ENCODE measurements at regions not wholly inside any gene's neighbourhood (a gene's known extent, or its start where the extent isn't known, plus 50 kb on each side); places are given as distances from the start of the nearest gene placed in this dataset.
"Not testable (repeated sequence)": the region's sequence is repeated elsewhere in the genome, so short reads cannot be mapped to it uniquely, and the experiment has no call there.

- Histone ChIP-seq H3K4me3 (ENCODE audit: low read length) (no peak overlapping the region), H3K9ac (ENCODE audit: low read length) (no peak overlapping the region), H3K9me3 (ENCODE audit: control insufficient read depth, low read length) (no peaks in the 10 kb centered on the region), H3K4me1 (ENCODE audit: control insufficient read depth, insufficient read depth, low read length) (peaks cover 12% of the 10 kb centered on the region), H3K27me3 (replicated peaks; ENCODE audit: control insufficient read depth, insufficient read depth, low read length) (peaks cover 64% of the 10 kb centered on the region), H3K36me3 (ENCODE audit: control insufficient read depth, insufficient read depth, low read length, severe bottlenecking) (no peaks in the 10 kb centered on the region)
- no peak for DNase-seq (ENCODE audit: low read depth)
These were observed 64.6 kb upstream of the HAND1 start for GRCh38 chr5:154542581-154542980.

- no peak for DNase-seq (ENCODE audit: low read depth)
- H3K36me3 ChIP-seq (ENCODE audit: control insufficient read depth, insufficient read depth, low read length, severe bottlenecking) = no peaks in the 10 kb centered on the region
- H3K27me3 ChIP-seq (replicated peaks; ENCODE audit: control insufficient read depth, insufficient read depth, low read length) = peaks cover 62% of the 10 kb centered on the region
- no peaks in the 10 kb centered on the region for H3K9me3 ChIP-seq (ENCODE audit: control insufficient read depth, low read length)
- peaks cover 12% of the 10 kb centered on the region for H3K4me1 ChIP-seq (ENCODE audit: control insufficient read depth, insufficient read depth, low read length)
- no peak overlapping the region for H3K4me3 ChIP-seq (ENCODE audit: low read length)
- no peak overlapping the region for H3K9ac ChIP-seq (ENCODE audit: low read length)
These were observed 64.0 kb upstream of the HAND1 start for GRCh38 chr5:154542000-154542399.

- DNase-seq (ENCODE audit: low read depth) = no peak
- H3K9me3 ChIP-seq (ENCODE audit: control insufficient read depth, low read length) = no peaks in the 10 kb centered on the region
- peaks cover 12% of the 10 kb centered on the region for H3K4me1 ChIP-seq (ENCODE audit: control insufficient read depth, insufficient read depth, low read length)
- H3K27me3 ChIP-seq (replicated peaks; ENCODE audit: control insufficient read depth, insufficient read depth, low read length) = peaks cover 57% of the 10 kb centered on the region
- no peak overlapping the region for H3K4me3 ChIP-seq (ENCODE audit: low read length)
- no peak overlapping the region for H3K9ac ChIP-seq (ENCODE audit: low read length)
- no peaks in the 10 kb centered on the region for H3K36me3 ChIP-seq (ENCODE audit: control insufficient read depth, insufficient read depth, low read length, severe bottlenecking)
These were observed 63.5 kb upstream of the HAND1 start for GRCh38 chr5:154541553-154541952.

GRCh38 chr5:154540600-154540999, 62.6 kb upstream of the HAND1 start:
- no peaks in the 10 kb centered on the region for H3K36me3 ChIP-seq (ENCODE audit: control insufficient read depth, insufficient read depth, low read length, severe bottlenecking)

GRCh38 chr5:154538492-154538891, 60.5 kb upstream of the HAND1 start:
- H3K4me1 ChIP-seq (ENCODE audit: control insufficient read depth, insufficient read depth, low read length) = peaks cover 12% of the 10 kb centered on the region
- no peak overlapping the region for H3K9ac ChIP-seq (ENCODE audit: low read length)
- peaks cover 43% of the 10 kb centered on the region for H3K27me3 ChIP-seq (replicated peaks; ENCODE audit: control insufficient read depth, insufficient read depth, low read length)
- H3K9me3 ChIP-seq (ENCODE audit: control insufficient read depth, low read length) = no peaks in the 10 kb centered on the region
- no peak for DNase-seq (ENCODE audit: low read depth)
- H3K36me3 ChIP-seq (ENCODE audit: control insufficient read depth, insufficient read depth, low read length, severe bottlenecking) = no peaks in the 10 kb centered on the region
- no peak overlapping the region for H3K4me3 ChIP-seq (ENCODE audit: low read length)

More at GRCh38 chr5:154540600-154540999, 62.6 kb upstream of the HAND1 start:
- Histone ChIP-seq H3K27me3 (replicated peaks; ENCODE audit: control insufficient read depth, insufficient read depth, low read length) (peaks cover 49% of the 10 kb centered on the region), H3K9me3 (ENCODE audit: control insufficient read depth, low read length) (no peaks in the 10 kb centered on the region), H3K4me3 (ENCODE audit: low read length) (no peak overlapping the region), H3K4me1 (ENCODE audit: control insufficient read depth, insufficient read depth, low read length) (peaks cover 12% of the 10 kb centered on the region), H3K9ac (ENCODE audit: low read length) (no peak overlapping the region)
- DNase-seq (ENCODE audit: low read depth) = no peak

- H3K36me3 ChIP-seq (ENCODE audit: control insufficient read depth, insufficient read depth, low read length, severe bottlenecking); H3K9me3 ChIP-seq (ENCODE audit: control insufficient read depth, low read length); H3K4me1 ChIP-seq (ENCODE audit: control insufficient read depth, insufficient read depth, low read length); H3K4me3 ChIP-seq (ENCODE audit: low read length); H3K9ac ChIP-seq (ENCODE audit: low read length); DNase-seq (ENCODE audit: low read depth): not testable (repeated sequence)
- peaks cover 38% of the 10 kb centered on the region for H3K27me3 ChIP-seq (replicated peaks; ENCODE audit: control insufficient read depth, insufficient read depth, low read length)
These were observed 58.4 kb upstream of the HAND1 start for GRCh38 chr5:154536439-154536838.

- no peak for DNase-seq (ENCODE audit: low read depth)
- no peak overlapping the region for H3K9ac ChIP-seq (ENCODE audit: low read length)
- no peak overlapping the region for H3K4me3 ChIP-seq (ENCODE audit: low read length)
- H3K36me3 ChIP-seq (ENCODE audit: control insufficient read depth, insufficient read depth, low read length, severe bottlenecking) = no peaks in the 10 kb centered on the region
- peaks cover 35% of the 10 kb centered on the region for H3K27me3 ChIP-seq (replicated peaks; ENCODE audit: control insufficient read depth, insufficient read depth, low read length)
- peaks cover 9% of the 10 kb centered on the region for H3K4me1 ChIP-seq (ENCODE audit: control insufficient read depth, insufficient read depth, low read length)
- H3K9me3 ChIP-seq (ENCODE audit: control insufficient read depth, low read length) = peaks cover 5% of the 10 kb centered on the region
These were observed 57.5 kb upstream of the HAND1 start for GRCh38 chr5:154535535-154535934.

GRCh38 chr5:154534457-154535050, 56.5 kb upstream of the HAND1 start:
- Histone ChIP-seq H3K36me3 (ENCODE audit: control insufficient read depth, insufficient read depth, low read length, severe bottlenecking) (no peaks in the 10 kb centered on the region), H3K4me1 (ENCODE audit: control insufficient read depth, insufficient read depth, low read length) (peaks cover 9% of the 10 kb centered on the region), H3K4me3 (ENCODE audit: low read length) (no peak overlapping the region), H3K9me3 (ENCODE audit: control insufficient read depth, low read length) (peaks cover 5% of the 10 kb centered on the region), H3K9ac (ENCODE audit: low read length) (no peak overlapping the region), H3K27me3 (replicated peaks; ENCODE audit: control insufficient read depth, insufficient read depth, low read length) (peaks cover 30% of the 10 kb centered on the region)
- no peak for DNase-seq (ENCODE audit: low read depth)

GRCh38 chr5:154529282-154529681, 51.3 kb upstream of the HAND1 start:
- DNase-seq (ENCODE audit: low read depth) = no peak
- no peak overlapping the region for H3K4me3 ChIP-seq (ENCODE audit: low read length)
- no peaks in the 10 kb centered on the region for H3K4me1 ChIP-seq (ENCODE audit: control insufficient read depth, insufficient read depth, low read length)
- H3K9me3 ChIP-seq (ENCODE audit: control insufficient read depth, low read length) = peaks cover 5% of the 10 kb centered on the region
- peaks cover 35% of the 10 kb centered on the region for H3K27me3 ChIP-seq (replicated peaks; ENCODE audit: control insufficient read depth, insufficient read depth, low read length)
- H3K36me3 ChIP-seq (ENCODE audit: control insufficient read depth, insufficient read depth, low read length, severe bottlenecking) = no peaks in the 10 kb centered on the region
- H3K9ac ChIP-seq (ENCODE audit: low read length) = no peak overlapping the region

- H3K36me3 ChIP-seq (ENCODE audit: control insufficient read depth, insufficient read depth, low read length, severe bottlenecking) = no peaks in the 10 kb centered on the region
- H3K9me3 ChIP-seq (ENCODE audit: control insufficient read depth, low read length) = peaks cover 5% of the 10 kb centered on the region
- peaks cover 9% of the 10 kb centered on the region for H3K4me1 ChIP-seq (ENCODE audit: control insufficient read depth, insufficient read depth, low read length)
- H3K27me3 ChIP-seq (replicated peaks; ENCODE audit: control insufficient read depth, insufficient read depth, low read length) = peaks cover 30% of the 10 kb centered on the region
- no peak for DNase-seq (ENCODE audit: low read depth)
- no peak overlapping the region for H3K9ac ChIP-seq (ENCODE audit: low read length)
- H3K4me3 ChIP-seq (ENCODE audit: low read length) = no peak overlapping the region
These were observed 50.1 kb upstream of the HAND1 start for GRCh38 chr5:154528005-154528594.

Measured in adipocyte (in vitro differentiated cells).